ENCODE measurements at regions not wholly inside any gene's neighbourhood (a gene's known extent, or its start where the extent isn't known, plus 50 kb on each side); places are given as distances from the start of the nearest gene placed in this dataset.
"Not testable (repeated sequence)": the region's sequence is repeated elsewhere in the genome, so short reads cannot be mapped to it uniquely, and the experiment has no call there.

GRCh38 chrX:46220822-46221221 is 324.4 kb downstream of the ZNF674 start:
- no peak for DNase-seq

- DNase-seq: no peak
Measured at GRCh38 chrX:46218373-46218772, 326.8 kb downstream of the ZNF674 start.

- no peak for DNase-seq
Measured at GRCh38 chrX:46216406-46216805, 328.8 kb downstream of the ZNF674 start.

DNA sequence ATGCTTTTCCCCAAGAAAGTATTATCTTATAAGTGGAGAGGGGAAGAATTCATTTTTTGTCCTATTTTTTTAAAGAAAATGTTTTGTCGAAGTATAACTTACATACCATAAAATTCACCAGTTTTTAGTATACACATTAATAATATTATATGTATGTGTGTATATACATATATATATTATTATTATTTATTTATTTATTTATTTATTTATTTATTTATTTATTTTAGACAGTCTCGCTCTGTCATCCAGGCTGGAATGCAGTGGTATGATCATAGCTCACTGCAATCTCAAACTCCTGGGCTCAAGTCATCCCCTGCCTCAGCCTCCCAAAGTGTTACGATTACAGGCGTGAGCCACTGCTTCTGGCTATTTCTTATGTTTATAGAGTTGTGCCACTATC is 334.1 kb downstream of the ZNF674 start:
- no peak for DNase-seq

DNA sequence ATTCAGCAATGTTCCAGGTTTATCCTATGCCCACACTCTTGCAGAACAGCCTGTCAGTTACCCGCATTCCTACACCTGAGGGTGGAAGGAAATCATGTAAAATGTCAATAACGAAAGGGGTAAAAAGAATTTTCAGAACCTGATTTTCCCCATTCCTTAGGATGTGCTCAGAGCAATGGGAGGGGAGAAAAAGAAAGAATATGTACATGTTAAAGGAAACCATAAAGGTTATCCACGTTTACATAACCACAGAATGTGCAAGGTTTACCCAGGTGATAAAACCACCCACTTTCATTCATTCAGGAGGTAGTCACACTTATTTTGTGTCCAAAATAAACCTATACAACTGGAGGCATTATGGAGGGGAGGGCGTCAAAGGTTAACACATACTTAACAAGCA is 335.5 kb downstream of the ZNF674 start:
- no peak for DNase-seq

DNA sequence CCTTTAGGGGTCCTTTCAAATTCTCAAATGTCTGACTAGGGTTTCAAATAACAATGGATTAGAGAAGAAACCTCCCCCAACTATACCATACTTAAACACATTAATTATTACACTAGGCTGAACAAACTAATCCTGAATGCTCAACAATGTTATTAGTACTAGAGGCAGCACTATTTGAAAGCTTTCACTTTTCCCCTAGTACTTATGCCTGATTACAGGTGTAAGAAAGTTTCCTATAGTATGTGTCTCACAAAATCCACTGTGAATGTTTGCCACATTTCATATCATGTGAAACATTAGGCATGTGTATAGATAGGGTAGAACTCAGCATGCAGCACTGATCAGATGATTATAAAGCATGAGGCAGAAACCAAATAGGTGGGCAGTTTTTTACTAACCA is 336.2 kb downstream of the ZNF674 start:
- no peak for DNase-seq

DNA sequence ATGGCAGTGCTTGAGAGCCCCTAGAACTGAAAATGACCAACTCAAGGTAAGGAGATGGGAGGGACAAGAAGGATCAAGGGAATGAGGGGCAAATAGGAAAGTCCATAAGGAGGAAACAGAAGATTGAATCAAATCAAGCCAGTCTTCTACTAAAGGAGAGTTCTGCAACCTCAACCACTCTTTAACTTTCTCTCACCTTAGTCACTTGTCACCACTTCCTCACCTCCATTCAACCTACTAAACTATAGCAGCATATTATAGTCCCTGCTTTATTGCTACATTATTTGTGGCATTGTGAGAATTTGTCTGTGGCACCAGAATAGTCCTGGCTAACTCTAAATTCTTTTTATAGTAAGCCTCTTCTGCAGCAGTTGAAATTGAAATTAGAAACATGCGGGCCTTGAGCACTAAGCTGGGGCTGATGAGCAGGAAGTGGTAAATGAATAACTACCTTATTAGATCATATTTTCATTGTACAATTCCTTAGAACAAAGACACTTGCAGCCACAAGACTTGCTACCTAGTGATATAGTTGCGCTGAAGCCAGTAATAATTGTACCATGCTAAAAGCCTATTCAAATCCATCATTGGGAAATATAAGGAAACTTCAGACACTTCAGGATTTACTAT is 336.9 kb downstream of the ZNF674 start:
- DNase-seq: no peak

GRCh38 chrX:46204721-46205422 is 340.3 kb downstream of the ZNF674 start:
- DNase-seq: no peak

DNA sequence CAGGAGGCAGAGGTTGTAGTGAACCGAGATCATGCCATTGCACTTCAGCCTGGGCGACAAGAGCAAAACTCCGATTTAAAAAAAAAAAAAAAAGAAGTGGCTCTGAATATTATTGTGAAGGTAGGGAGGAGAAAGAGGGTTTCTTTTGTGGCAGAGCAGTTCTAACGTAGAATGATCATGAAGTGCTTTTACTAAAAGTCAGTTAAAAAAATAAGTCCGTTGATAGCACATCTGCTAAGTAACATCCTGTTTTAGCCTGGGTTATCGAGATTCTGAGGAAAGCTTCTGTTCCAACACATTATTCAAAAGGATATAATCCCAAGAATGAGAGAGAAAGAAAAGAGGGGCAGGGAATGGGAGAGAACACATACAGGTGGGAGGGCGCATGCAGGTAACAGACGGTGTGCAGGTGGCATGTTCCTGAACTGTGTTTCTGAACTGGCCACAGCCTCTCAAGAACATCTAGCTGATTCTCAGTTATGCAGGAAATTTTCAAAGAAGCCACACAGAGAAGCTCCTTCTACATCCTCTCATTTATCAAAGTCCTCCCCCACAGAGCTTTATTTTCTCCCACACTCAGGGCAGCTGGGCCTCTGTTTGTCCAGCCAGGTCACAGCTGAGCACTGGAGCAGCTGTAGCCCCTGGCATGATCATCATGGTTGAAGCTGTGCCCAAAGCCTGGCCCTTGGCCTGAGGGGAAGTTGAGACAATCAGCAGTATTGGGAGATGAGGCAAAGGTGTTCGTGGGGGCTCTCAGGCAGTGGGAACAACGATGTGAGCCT is 342.3 kb downstream of the ZNF674 start:
- no peak for DNase-seq

DNA sequence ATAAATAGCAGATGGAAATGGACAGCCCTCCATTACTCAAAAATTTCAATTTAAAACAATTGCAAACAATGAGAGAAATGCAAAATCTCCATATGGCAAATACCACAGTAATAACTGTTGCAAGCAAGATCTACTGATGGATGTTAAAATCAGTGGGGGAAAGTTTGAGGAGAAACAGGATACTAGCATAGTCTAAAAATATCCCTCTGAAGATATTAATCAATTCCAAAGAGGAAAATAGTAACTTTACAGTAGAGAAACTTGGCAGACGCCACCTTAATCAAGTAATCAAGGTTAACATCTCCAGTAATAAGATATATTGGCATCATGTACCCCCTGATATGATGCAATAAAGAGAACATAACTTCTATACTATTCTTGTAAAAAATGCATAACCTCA is 344.8 kb downstream of the ZNF674 start:
- DNase-seq: no peak

DNA sequence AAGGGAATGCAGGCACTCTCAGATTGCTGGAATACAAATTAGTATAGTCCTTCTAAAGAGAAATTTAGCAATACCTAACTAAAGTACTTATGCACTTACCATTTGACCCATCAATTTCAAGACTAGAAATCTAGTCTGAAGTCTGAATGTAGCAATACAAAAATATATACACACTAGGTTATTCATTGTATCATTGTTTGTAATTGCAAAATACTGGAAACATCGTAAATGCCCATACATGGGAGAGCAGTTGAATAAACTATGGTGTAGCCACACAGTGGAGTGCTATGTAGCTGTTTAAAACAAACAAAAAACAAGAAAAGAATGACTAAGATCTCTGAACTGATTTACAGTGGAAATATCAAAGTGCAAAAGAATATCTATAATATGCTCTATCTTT is 346.4 kb downstream of the ZNF674 start:
- no peak for DNase-seq

DNA sequence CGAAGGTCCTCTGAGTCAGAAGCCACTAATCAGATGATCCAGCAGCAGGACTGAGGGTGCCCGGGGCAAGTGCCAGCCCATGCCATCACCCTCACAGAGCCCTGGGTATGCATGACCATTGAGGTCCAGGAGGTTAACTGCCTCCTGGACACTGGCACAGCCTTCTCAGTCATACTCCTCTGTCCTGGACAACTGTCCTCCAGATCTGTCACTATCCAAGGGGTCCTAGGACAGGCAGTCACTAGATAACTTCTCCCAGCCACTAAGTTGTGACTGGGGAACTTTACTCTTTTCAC is 358.5 kb downstream of the ZNF674 start:
- not testable (repeated sequence) for DNase-seq

GRCh38 chrX:46185923-46186810 is 359.1 kb downstream of the ZNF674 start:
- DNase-seq: no peak

DNA sequence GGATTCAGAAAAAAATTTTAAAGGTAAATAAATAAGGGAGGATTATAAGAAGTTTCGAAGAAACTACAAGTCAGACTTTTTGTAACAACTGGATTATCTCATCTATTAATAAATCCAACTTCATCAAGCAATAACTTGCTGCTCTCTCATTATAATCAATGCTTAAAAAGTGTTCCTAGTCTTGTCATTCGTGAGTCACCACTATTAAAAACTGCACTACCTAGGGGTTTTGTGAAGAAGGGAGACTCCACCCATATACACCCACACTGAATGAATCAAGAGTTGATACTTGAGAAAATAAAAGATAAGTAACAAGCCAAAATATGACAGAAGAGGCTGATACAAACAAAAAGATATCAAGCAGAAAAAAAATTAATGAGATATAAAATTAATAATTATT is 360.5 kb downstream of the ZNF674 start:
- no peak for DNase-seq

GRCh38 chrX:46180258-46180687 is 364.9 kb downstream of the ZNF674 start:
- peak; percentile 22 for DNase-seq

GRCh38 chrX:46179748-46180147 is 365.5 kb downstream of the ZNF674 start:
- DNase-seq: no peak

DNA sequence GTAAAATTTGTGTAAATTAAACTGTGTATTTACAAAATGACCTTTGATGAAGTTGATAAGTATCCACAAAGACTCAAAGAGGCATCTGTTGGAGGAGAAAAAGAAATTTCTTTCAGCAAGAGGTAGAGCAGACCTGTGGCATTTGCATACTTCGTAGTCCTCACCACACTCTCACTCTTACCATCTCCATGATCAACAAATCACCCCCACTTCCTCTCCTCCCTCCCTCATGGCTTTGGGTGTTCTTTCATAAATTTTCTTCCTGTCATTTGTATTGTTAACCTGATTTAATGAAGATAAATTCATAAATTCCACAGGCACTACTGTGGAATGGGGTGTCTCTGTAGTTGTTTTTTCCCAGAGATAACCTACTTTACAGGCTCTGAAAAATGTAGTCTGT is 366.5 kb downstream of the ZNF674 start:
- no peak for DNase-seq

DNA sequence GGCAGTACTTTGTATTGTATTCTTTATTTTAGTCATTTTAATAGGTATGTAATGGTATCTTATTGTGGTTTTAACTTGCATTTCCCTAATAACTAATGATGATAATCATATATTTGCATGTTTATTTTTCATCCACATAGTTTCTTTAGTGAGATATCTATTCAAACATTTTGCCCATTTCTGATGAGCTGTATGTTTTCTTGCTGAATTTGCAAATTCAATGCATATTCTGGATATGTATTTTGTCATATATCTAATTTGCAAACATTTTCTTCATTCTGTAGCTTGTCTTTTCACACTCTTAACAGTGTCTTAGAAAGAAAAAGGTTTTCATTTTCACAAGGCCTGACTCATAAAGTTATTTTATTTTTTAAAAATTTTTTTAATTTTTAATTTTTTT is 372.1 kb downstream of the ZNF674 start:
- DNase-seq: no peak

- not testable (repeated sequence) for DNase-seq
Measured at GRCh38 chrX:46171457-46171856, 373.8 kb downstream of the ZNF674 start.

DNA sequence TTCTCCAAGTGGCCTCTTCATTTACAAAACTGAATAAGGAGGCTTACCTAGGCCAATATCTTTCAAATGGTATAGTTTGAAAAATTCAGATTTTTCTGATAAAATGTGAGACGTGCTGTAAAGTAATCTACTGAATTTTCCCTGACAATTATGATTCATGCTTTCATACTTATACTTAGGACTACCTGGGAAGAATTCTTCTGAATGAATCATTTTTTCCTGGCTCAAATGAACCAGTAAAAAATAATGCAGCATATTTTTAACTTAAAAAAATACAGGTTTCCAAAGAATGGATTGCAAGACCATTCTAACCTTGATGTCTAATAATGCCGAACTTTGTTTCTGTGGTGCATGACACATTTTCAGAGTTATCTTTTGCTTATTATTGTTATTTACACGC is 375.4 kb downstream of the ZNF674 start:
- DNase-seq: no peak

GRCh38 chrX:46168254-46168653 is 377.0 kb downstream of the ZNF674 start:
- DNase-seq: no peak

DNA sequence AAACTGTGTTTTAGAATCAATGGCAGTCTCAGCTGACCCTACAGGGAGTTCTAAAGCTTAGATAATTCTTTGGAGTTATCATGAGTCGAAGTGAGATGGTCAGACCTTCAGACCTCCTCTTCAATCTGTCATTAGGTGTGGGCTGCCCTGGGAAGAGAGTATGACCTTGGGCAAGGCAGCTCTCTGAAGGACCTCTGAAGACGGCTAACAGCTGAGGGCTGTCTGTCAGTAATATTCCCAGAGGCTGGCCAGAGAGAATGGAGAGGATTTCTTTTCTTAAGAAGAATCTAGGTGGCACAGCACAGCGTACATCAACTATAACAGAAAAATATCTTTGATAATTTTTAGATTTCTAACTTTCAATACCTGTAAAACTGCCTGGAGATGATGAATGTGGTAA is 379.4 kb downstream of the ZNF674 start:
- DNase-seq: no peak

- DNase-seq: no peak
Measured at GRCh38 chrX:46165411-46165810, 379.8 kb downstream of the ZNF674 start.

Measured in stimulated activated CD8-positive, alpha-beta memory T cell treated with anti-CD3 and anti-CD28 coated beads, Interleukin-4, amount 100 ng/mL, for 48 hours (primary cell).